HG03565 (cell line): ENCODE measurements at regions not wholly inside any gene's neighbourhood (a gene's known extent, or its start where the extent isn't known, plus 50 kb on each side); places are given as distances from the start of the nearest gene placed in this dataset.
"Not testable (repeated sequence)": the region's sequence is repeated elsewhere in the genome, so short reads cannot be mapped to it uniquely, and the experiment has no call there.

Source experiments
- ATAC-seq: cut with Tn5 transposase; IDR thresholded peaks from one replicate; pipeline ENCODE4 v1.9.1; 2021; ENCODE audit warnings: mild to moderate bottlenecking, moderate library complexity; ENCODE audit not compliant: unreplicated experiment

- no peak for ATAC-seq
Observed at GRCh38 chrX:73963682-73964081, 111.2 kb upstream of the XIST start.

DNA sequence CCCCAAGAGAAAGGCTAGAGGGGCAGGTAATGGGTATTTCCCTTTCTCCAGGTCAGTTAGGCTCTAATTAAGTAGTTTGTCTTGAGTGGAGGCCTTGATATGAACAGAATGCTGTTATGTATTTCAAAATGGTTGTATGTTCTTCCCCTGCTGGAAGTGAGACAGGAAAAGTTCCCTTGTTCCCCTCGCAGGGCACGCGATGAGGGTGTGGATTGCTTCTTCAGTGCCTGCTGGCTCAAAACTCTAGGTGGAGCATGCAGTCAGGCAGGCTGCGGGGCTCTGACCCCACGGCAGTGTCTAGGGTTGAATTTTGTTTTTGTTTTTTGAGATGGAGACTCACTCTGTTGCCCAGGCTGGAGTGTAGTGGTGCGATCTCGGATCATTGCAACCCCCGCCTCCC, 110.4 kb upstream of the XIST start:
- no peak for ATAC-seq

DNA sequence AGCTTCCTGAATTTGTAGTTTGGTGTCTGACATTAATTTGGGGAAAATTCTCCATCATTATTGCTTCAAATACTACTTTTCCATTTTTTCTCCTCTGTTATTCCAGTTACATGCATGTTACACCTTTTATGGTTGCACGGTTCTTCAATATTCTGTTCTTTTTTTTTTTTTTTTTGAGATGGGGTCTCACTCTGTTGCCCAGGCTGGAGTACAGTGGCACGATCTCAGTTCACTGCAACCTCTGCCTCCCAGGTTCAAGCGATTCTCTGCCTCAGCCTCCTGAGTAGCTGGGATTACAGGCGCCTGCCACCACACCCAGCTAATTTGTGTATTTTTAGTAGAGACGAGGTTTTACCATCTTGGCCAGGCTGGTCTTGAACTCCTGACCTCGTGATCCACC, 109.4 kb upstream of the XIST start:
- ATAC-seq = not testable (repeated sequence)

DNA sequence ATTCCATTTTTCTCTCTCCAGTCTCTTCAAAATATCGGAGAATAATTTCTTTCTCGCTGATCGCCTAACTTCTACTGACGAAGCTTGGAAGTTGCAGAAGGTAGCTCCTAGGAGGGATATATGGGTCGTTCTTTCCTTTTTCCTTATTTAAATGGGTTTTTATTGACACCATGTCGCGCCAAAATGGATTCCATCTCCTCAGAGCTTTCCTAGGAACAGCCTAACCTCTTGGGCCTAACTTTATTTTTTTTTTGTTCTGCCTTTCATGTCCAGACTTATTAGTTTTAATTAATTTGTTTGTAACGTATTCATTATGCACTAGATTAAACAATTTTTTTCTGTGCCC, 92.0 kb upstream of the XIST start:
- ATAC-seq = no peak

DNA sequence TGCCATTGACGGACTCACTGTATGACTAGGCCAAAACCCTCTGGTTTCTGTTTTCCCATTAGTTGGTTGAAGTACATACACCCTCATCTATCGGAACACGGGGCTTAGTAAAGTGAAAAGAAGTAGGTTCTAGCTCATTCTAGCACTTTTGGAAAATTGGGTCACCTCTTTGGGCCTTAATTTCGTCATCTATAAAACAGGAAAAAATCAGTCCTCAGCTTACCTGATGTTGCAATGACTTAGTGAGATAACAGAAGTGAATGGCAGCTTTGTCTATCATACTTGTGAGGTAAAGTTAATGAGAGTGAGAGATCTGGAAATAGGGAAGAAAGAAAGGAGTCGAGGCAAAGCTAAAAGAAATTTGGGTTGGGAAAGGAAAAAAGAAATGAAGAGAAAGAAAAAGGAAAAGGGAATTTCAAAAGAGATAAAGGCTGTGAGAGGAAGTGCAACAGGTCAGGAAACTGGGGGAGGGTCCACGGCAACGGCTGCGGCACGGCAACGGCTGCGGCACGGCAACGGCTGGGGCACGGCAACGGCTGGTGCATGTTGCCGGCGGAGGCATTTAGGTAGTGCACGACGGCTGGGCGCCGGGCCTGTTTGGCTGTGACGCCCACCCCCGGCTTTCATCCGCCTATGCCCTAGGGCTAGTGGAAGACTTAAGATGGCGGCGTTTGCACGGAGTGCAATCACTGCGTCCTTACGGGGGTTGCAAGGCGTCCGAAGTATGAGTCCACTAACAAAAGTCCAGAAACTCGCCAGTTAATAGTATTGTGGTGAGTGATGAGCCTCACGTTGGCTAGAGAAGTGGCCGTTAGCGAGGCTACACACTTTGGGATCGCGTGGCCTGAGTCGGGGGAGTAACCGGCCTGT, 91.4 kb upstream of the XIST start:
- peak; percentile 99 for ATAC-seq

GRCh38 chrX:73940893-73941470, 88.5 kb upstream of the XIST start:
- no peak for ATAC-seq

- not testable (repeated sequence) for ATAC-seq
Observed at GRCh38 chrX:73937843-73938242, 85.3 kb upstream of the XIST start.

DNA sequence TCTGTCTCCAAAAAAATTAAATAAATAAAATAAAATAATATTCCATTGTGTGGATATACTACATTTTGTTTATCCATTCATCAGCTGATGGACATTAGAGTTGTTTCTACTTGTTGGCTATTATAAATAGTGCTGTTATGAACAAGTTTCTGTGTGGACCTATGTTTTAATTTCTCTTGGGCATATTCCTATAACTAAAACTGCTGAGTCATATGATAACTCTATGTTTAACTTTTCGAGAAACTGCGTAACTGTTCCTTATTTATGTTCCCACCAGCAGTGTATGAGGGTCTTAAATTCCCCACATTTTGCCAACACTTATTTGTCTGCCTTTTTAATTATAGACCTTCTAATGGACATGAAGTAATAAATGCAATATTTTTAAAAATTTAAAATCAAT, 80.0 kb upstream of the XIST start:
- no peak for ATAC-seq

- ATAC-seq = no peak
Observed at GRCh38 chrX:73930300-73930699, 77.8 kb upstream of the XIST start.

DNA sequence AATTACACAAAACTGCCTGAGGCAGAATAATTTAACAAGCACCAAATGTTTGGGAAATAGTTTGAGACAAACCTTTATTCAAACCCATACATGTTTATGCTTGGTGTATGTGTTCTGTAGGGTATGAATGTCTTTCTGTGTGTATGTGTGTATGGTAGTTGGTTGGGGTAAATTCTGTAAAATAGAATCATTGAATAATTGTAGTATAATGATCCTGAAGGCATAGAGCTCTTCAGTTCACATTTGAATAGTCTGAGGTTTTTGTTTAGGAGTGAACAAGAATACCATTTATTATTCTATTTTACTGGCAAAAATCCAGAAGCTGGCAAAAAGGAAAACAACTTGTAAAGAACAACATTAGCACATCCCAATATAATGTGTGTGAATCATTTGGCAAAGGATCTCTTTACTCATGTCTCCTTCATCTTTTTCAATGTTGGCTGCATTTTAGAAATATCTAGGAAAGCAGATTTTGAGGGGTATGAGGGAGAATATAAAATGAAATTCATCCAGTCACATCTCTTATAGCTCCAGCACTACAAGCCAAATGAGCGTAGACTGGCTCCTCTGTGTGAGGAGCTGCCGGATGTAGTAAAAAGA, 70.4 kb upstream of the XIST start:
- no peak for ATAC-seq

GRCh38 chrX:73916931-73917667, 64.6 kb upstream of the XIST start:
- no peak for ATAC-seq

DNA sequence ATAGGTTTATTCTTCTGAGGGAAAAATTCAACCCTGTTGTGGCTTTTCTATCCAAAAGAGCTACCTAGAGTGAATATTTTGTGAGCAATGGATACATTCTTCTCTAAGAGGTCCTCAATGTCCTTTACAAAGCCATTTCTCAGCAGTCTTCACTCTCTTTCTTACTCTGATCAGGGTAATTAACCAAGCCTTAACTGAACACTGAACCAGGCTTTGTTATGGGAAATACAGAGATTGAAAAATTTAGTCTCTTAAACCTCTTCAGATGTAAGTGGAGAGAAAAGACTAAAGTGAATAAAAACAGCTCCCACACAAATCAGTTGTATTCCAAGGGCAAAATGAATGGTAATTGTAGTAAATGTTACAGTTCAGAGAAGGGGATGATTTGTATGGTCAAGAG, 64.0 kb upstream of the XIST start:
- ATAC-seq = no peak

DNA sequence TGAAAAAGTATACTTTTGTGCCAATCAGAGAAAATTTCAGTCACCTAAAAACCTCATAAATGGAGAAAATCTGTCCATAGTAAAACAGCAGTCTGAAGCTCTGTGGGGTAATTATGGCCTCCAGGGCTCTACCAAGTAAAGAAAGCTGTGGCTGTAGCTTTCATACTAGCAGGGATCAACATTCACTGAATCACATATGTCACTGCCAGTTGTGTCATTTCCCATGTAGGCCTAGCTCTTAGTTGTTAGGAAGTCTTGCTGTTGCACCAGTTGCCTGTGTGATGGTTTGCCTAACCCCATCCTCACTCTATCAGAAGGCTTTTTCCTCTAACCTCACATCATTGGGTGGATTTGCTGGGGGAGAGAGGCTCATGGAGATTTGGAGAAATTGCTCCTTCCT, 62.3 kb upstream of the XIST start:
- ATAC-seq = not testable (repeated sequence)

DNA sequence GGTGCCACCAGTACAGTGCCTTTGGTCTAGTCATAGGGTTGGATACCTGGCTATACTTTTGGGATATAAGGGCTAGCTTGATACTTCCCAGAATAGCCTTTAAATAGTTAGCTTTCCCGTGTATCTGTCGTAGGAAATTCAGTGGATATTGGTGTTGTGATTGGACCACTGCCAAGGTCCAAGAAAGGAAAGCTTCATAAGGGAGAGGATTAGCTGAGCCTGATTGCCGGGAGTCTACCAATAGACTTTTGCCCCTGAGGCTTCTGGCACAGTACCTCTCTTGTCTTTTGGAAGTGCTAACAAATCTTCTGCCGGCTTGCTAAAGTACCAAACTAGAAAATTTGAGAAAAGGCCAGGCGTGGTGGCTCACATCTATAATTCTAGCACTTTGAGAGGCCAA, 61.1 kb upstream of the XIST start:
- no peak for ATAC-seq

DNA sequence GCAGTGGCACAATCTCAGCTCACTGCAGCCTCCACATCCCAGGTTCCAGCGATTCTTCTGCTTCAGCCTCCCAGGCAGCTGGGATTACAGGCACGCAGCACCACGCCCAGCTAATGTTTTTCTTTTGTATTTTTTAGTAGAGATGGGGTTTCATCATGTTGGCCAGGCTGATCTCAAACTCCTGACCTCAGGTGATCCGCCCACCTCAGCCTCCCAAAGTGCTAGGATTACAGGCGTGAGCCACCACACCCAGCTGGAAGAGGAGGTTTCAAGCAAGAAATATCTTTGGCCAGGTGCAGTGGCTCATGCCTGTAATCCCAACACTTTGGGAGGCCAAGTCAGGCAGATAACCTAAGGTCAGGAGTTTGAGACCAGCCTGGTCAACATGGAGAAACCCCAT, 59.4 kb upstream of the XIST start:
- not testable (repeated sequence) for ATAC-seq

GRCh38 chrX:73905749-73906374, 53.3 kb upstream of the XIST start:
- ATAC-seq = not testable (repeated sequence)

DNA sequence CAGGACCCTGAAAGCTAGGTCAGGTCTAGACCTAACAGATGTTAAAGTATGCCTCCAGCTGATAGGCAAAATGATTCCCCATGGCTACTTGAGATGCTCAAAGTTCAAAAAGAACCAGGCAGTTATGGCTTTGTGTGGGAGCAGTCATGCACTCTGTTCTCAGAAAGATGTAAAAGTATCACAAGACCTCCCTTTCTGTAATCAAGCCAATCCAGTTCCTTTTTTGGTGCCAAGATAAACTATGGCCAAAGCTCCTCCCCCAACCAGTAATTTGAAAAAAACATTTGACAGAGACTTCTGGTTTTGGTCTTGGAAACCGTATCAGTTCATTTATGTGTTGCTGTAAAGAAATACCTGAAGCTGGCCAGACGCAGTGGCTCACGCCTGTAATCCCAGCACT, 51.4 kb upstream of the XIST start:
- no peak for ATAC-seq
